Mesendoderm (in vitro differentiated cells): ENCODE measurements at regions not wholly inside any gene's neighbourhood (a gene's known extent, or its start where the extent isn't known, plus 50 kb on each side); places are given as distances from the start of the nearest gene placed in this dataset.

Experiments
- DNase-seq: peaks from one replicate; pipeline ENCODE4 v3.0.0; 2013
- H2AK5ac ChIP-seq: 2 replicates; pipeline ENCODE4 v1.6.1; 2013; ENCODE audit warnings: low read length, inconsistent platforms
- H2BK120ac ChIP-seq: 2 replicates; pipeline ENCODE4 v1.6.1; 2013; ENCODE audit warnings: low read depth, mild to moderate bottlenecking, low read length, moderate library complexity, mixed read lengths
- H2BK15ac ChIP-seq: replicated peaks from 2 replicates; pipeline ENCODE4 v1.6.1; 2013; ENCODE audit warnings: low read depth, mild to moderate bottlenecking, moderate library complexity
- H2BK5ac ChIP-seq: 2 replicates; pipeline ENCODE4 v1.6.1; 2013; ENCODE audit warnings: low read length, inconsistent platforms
- H3K18ac ChIP-seq: 2 replicates; pipeline ENCODE4 v1.6.1; 2013; ENCODE audit warnings: mild to moderate bottlenecking, low read length, mixed read lengths
- H3K23ac ChIP-seq: one replicate; pipeline ENCODE4 v1.6.1; 2013; ENCODE audit warnings: low read length
- H3K27ac ChIP-seq: 2 replicates; pipeline ENCODE4 v1.5.1; 2013; ENCODE audit warnings: low read depth, mild to moderate bottlenecking, inconsistent platforms, low read length, moderate library complexity
- H3K27me3 ChIP-seq: 2 replicates; pipeline ENCODE4 v1.6.1; 2013; ENCODE audit warnings: low read length, control low read depth, mild to moderate bottlenecking, inconsistent platforms; ENCODE audit not compliant: insufficient read depth, poor library complexity
- H3K36me3 ChIP-seq: 2 replicates; pipeline ENCODE4 v1.6.1; 2013; ENCODE audit warnings: low read length, inconsistent platforms; ENCODE audit not compliant: control insufficient read depth, insufficient read depth
- H3K4ac ChIP-seq: one replicate; pipeline ENCODE4 v1.6.1; 2013; ENCODE audit warnings: low read depth, mild to moderate bottlenecking, low read length, moderate library complexity
- H3K4me1 ChIP-seq: 2 replicates; pipeline ENCODE4 v1.6.1; 2013; ENCODE audit warnings: low read depth, low read length, inconsistent platforms; ENCODE audit not compliant: control insufficient read depth
- H3K4me2 ChIP-seq: 2 replicates; pipeline ENCODE4 v1.6.1; 2013; ENCODE audit warnings: low read length
- H3K4me3 ChIP-seq: 2 replicates; pipeline ENCODE4 v1.5.1; 2013; ENCODE audit warnings: mild to moderate bottlenecking, low read length
- H3K56ac ChIP-seq: one replicate; pipeline ENCODE4 v1.6.1; 2013; ENCODE audit warnings: low read length
- H3K79me1 ChIP-seq: 2 replicates; pipeline ENCODE4 v1.6.1; 2013; ENCODE audit warnings: low read length, inconsistent platforms
- H3K79me2 ChIP-seq: 2 replicates; pipeline ENCODE4 v1.6.1; 2013; ENCODE audit warnings: mild to moderate bottlenecking, low read length; ENCODE audit not compliant: control insufficient read depth, insufficient read depth
- H3K9ac ChIP-seq: 2 replicates; pipeline ENCODE4 v1.6.1; 2013; ENCODE audit warnings: low read length, inconsistent platforms
- H4K5ac ChIP-seq: one replicate; pipeline ENCODE4 v1.6.1; 2013; ENCODE audit warnings: low read length
- H4K8ac ChIP-seq: one replicate; pipeline ENCODE4 v1.6.1; 2013; ENCODE audit warnings: low read depth, mild to moderate bottlenecking, control low read depth, low read length, moderate library complexity
- WGBS: extraction: QIAGEN DNeasy Blood & Tissue Kit; methylation state at CpG from one replicate; pipeline ENCODE4 v1.1.7; 2013; ENCODE audit warnings: low lambda C conversion rate, missing lambda C conversion rate; ENCODE audit not compliant: insufficient coverage; ENCODE audit errors: extremely low coverage; 5-methylcytosine and 5-hydroxymethylcytosine counted together

- Histone ChIP-seq H3K4me2 (no peak overlapping the region), H3K4me1 (no peaks in the 10 kb centered on the region), H3K56ac (no peak overlapping the region), H3K23ac (no peak overlapping the region), H3K79me1 (no peaks in the 10 kb centered on the region), H3K4me3 (no peak overlapping the region), H3K18ac (no peak overlapping the region), H4K5ac (no peak overlapping the region), H4K8ac (no peak overlapping the region), H2BK120ac (no peak overlapping the region), H3K79me2 (no peaks in the 10 kb centered on the region), H3K4ac (no peak overlapping the region), H2BK5ac (no peak overlapping the region), H3K9ac (no peak overlapping the region), H3K36me3 (no peaks in the 10 kb centered on the region), H2AK5ac (no peak overlapping the region), H3K27ac (no peak overlapping the region), H3K27me3 (no peaks in the 10 kb centered on the region), H2BK15ac (no peak overlapping the region)
- no CpG with 5 or more reads among the region's 3 CpGs for WGBS
- DNase-seq: no peak
Observed at GRCh38 chr12:127273626-127274025, 993.3 kb upstream of the TMEM132C start.

GRCh38 chr12:127275416-127275815 is 991.6 kb upstream of the TMEM132C start:
- H2AK5ac ChIP-seq: no peak overlapping the region

GRCh38 chr12:127277882-127278281 is 989.1 kb upstream of the TMEM132C start:
- Histone ChIP-seq H3K4me3 (no peak overlapping the region), H2AK5ac (no peak overlapping the region), H3K4ac (no peak overlapping the region), H3K56ac (no peak overlapping the region), H2BK5ac (no peak overlapping the region), H3K36me3 (no peaks in the 10 kb centered on the region), H3K4me2 (no peak overlapping the region), H3K23ac (no peak overlapping the region), H2BK15ac (no peak overlapping the region), H2BK120ac (no peak overlapping the region), H3K9ac (no peak overlapping the region), H3K27ac (no peak overlapping the region), H4K8ac (no peak overlapping the region), H3K27me3 (no peaks in the 10 kb centered on the region), H3K18ac (no peak overlapping the region), H4K5ac (no peak overlapping the region), H3K79me2 (no peaks in the 10 kb centered on the region), H3K79me1 (no peaks in the 10 kb centered on the region), H3K4me1 (no peaks in the 10 kb centered on the region)
- WGBS: no CpG with 5 or more reads among the region's 7 CpGs
- DNase-seq: no peak

More at GRCh38 chr12:127275416-127275815, 991.6 kb upstream of the TMEM132C start:
- H2BK5ac ChIP-seq: no peak overlapping the region
- DNase-seq: no peak
- H3K27ac ChIP-seq: no peak overlapping the region
- H4K8ac ChIP-seq: no peak overlapping the region
- no peaks in the 10 kb centered on the region for H3K27me3 ChIP-seq
- no peak overlapping the region for H3K18ac ChIP-seq
- no peak overlapping the region for H3K23ac ChIP-seq
- no peak overlapping the region for H4K5ac ChIP-seq
- no peak overlapping the region for H3K4ac ChIP-seq
- no peaks in the 10 kb centered on the region for H3K79me2 ChIP-seq
- H3K4me2 ChIP-seq: no peak overlapping the region
- no peaks in the 10 kb centered on the region for H3K4me1 ChIP-seq
- no CpG with 5 or more reads among the region's 4 CpGs for WGBS
- H3K4me3 ChIP-seq: no peak overlapping the region
- H3K56ac ChIP-seq: no peak overlapping the region
- no peak overlapping the region for H2BK15ac ChIP-seq
- no peak overlapping the region for H3K9ac ChIP-seq
- no peaks in the 10 kb centered on the region for H3K36me3 ChIP-seq
- H3K79me1 ChIP-seq: no peaks in the 10 kb centered on the region
- no peak overlapping the region for H2BK120ac ChIP-seq

GRCh38 chr12:127278351-127278750 is 988.6 kb upstream of the TMEM132C start:
- Histone ChIP-seq H2AK5ac (no peak overlapping the region), H3K9ac (no peak overlapping the region), H3K4me3 (no peak overlapping the region), H3K4ac (no peak overlapping the region), H3K36me3 (no peaks in the 10 kb centered on the region), H2BK120ac (no peak overlapping the region), H3K4me2 (no peak overlapping the region), H3K79me1 (no peaks in the 10 kb centered on the region), H4K8ac (no peak overlapping the region), H2BK5ac (no peak overlapping the region), H3K27ac (no peak overlapping the region), H3K18ac (no peak overlapping the region), H3K56ac (no peak overlapping the region), H3K4me1 (no peaks in the 10 kb centered on the region), H3K79me2 (no peaks in the 10 kb centered on the region), H3K23ac (no peak overlapping the region), H4K5ac (no peak overlapping the region), H3K27me3 (no peaks in the 10 kb centered on the region), H2BK15ac (no peak overlapping the region)
- DNase-seq: no peak
- no CpG with 5 or more reads among the region's 3 CpGs for WGBS

GRCh38 chr12:127280393-127281275 is 986.3 kb upstream of the TMEM132C start:
- no peak overlapping the region for H4K5ac ChIP-seq
- no peaks in the 10 kb centered on the region for H3K27me3 ChIP-seq
- H3K4me2 ChIP-seq: no peak overlapping the region
- H3K27ac ChIP-seq: no peak overlapping the region
- no peak overlapping the region for H2AK5ac ChIP-seq
- H3K4me3 ChIP-seq: no peak overlapping the region
- H3K9ac ChIP-seq: no peak overlapping the region
- H3K36me3 ChIP-seq: no peaks in the 10 kb centered on the region
- no peak overlapping the region for H2BK15ac ChIP-seq
- no peaks in the 10 kb centered on the region for H3K79me1 ChIP-seq
- no peak overlapping the region for H3K4ac ChIP-seq
- no peaks in the 10 kb centered on the region for H3K79me2 ChIP-seq
- no CpG with 5 or more reads among the region's 43 CpGs for WGBS
- H3K56ac ChIP-seq: no peak overlapping the region
- no peak overlapping the region for H3K18ac ChIP-seq
- H2BK5ac ChIP-seq: no peak overlapping the region
- peak; percentile 64 for DNase-seq
- no peak overlapping the region for H2BK120ac ChIP-seq
- no peaks in the 10 kb centered on the region for H3K4me1 ChIP-seq
- no peak overlapping the region for H3K23ac ChIP-seq
- H4K8ac ChIP-seq: no peak overlapping the region
